Transverse colon (tissue), 3 donors: ENCODE measurements at regions not wholly inside any gene's neighbourhood (a gene's known extent, or its start where the extent isn't known, plus 50 kb on each side); places are given as distances from the start of the nearest gene placed in this dataset.

Experiments
- EP300 ChIP-seq: sonication (generic); formaldehyde crosslinking; IDR thresholded peaks from one replicate; pipeline ENCODE4 v1.6.1; 2017; ENCODE audit warnings: antibody characterized with exemption, low read depth
- POLR2A ChIP-seq: fragments of 450-650 bp; IDR thresholded peaks from one replicate; pipeline ENCODE4 v1.6.1; 2016; ENCODE audit warnings: antibody characterized with exemption, mild to moderate bottlenecking, moderate library complexity
- TF ChIP-seq, protein P1 (sequence below), 5 experiments: fragments of 200-600 bp in 3 of 5; fragments of 450-650 bp in 2 of 5; sonication (generic) in 3 of 5; IDR thresholded peaks; 1 replicate in 2 of 5; 2 replicates in 3 of 5; pipeline ENCODE4 v1.5.1; 2016 to 2017; ENCODE audit warnings: antibody characterized with exemption in 5 of 5, inconsistent platforms in 3 of 5, mild to moderate bottlenecking in 2 of 5, moderate library complexity in 1 of 5

GRCh38 chr13:64633948-64634347 lies 2596.2 kb downstream of the PCDH9 start:
- TF ChIP-seq POLR2A (no peak), EP300 (no peak)
- TF ChIP-seq, protein P1, sequence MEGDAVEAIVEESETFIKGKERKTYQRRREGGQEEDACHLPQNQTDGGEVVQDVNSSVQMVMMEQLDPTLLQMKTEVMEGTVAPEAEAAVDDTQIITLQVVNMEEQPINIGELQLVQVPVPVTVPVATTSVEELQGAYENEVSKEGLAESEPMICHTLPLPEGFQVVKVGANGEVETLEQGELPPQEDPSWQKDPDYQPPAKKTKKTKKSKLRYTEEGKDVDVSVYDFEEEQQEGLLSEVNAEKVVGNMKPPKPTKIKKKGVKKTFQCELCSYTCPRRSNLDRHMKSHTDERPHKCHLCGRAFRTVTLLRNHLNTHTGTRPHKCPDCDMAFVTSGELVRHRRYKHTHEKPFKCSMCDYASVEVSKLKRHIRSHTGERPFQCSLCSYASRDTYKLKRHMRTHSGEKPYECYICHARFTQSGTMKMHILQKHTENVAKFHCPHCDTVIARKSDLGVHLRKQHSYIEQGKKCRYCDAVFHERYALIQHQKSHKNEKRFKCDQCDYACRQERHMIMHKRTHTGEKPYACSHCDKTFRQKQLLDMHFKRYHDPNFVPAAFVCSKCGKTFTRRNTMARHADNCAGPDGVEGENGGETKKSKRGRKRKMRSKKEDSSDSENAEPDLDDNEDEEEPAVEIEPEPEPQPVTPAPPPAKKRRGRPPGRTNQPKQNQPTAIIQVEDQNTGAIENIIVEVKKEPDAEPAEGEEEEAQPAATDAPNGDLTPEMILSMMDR (IDR thresholded peaks at IDR 0.05): no peak
